HL-60 (cell line): ENCODE measurements at regions not wholly inside any gene's neighbourhood (a gene's known extent, or its start where the extent isn't known, plus 50 kb on each side); places are given as distances from the start of the nearest gene placed in this dataset.
A peak's percentile ranks its signal among the peaks of the same experiment; 100 is the strongest.
"Not testable (repeated sequence)": the region's sequence is repeated elsewhere in the genome, so short reads cannot be mapped to it uniquely, and the experiment has no call there.

ENCODE experiments used
- DNase-seq, 2 experiments: peaks; one replicate each; pipeline ENCODE4 v3.0.0-alpha.2; 2010 to 2020; ENCODE audit warnings: low read depth in 1 of 2, low spot score in 1 of 2
- H3K27ac ChIP-seq: fragments of 250-450 bp; sonication (Bioruptor Pico); replicated peaks from 2 replicates; pipeline ENCODE4 v1.5.1; 2020; ENCODE audit warnings: mild to moderate bottlenecking, moderate library complexity
- H3K27me3 ChIP-seq: fragments of 250-450 bp; sonication (Bioruptor Pico); 2 replicates; pipeline ENCODE4 v1.5.1; 2021; ENCODE audit warnings: mild to moderate bottlenecking, moderate library complexity; ENCODE audit not compliant: insufficient read depth, poor library complexity, severe bottlenecking
- H3K4me3 ChIP-seq: replicated peaks from 2 replicates; pipeline ENCODE4 v1.5.1; 2011; ENCODE audit warnings: mild to moderate bottlenecking, control low read depth, low read length; ENCODE audit not compliant: insufficient read depth
- GABPA ChIP-seq: IDR thresholded peaks from 2 replicates; pipeline ENCODE4 v1.6.1; 2012; ENCODE audit warnings: low read depth
- POLR2AphosphoS5 ChIP-seq: IDR thresholded peaks from 2 replicates; pipeline ENCODE4 v1.6.1; 2012; ENCODE audit warnings: low read depth
- REST ChIP-seq: IDR thresholded peaks from 2 replicates; pipeline ENCODE4 v1.6.1; 2012; ENCODE audit warnings: low read depth; ENCODE audit not compliant: insufficient replicate concordance
- SPI1 ChIP-seq: IDR thresholded peaks from 2 replicates; pipeline ENCODE4 v1.6.1; 2012; ENCODE audit warnings: low read depth, mild to moderate bottlenecking, borderline replicate concordance
- TF ChIP-seq, protein P1 (sequence below): IDR thresholded peaks from one replicate; pipeline ENCODE4 v1.5.1; 2011; ENCODE audit warnings: low read length, control low read depth, inconsistent platforms; ENCODE audit not compliant: insufficient read depth

GRCh38 chr20:25863536-25864325 lies 167.1 kb upstream of the ZNF337 start:
- TF ChIP-seq, protein P1, sequence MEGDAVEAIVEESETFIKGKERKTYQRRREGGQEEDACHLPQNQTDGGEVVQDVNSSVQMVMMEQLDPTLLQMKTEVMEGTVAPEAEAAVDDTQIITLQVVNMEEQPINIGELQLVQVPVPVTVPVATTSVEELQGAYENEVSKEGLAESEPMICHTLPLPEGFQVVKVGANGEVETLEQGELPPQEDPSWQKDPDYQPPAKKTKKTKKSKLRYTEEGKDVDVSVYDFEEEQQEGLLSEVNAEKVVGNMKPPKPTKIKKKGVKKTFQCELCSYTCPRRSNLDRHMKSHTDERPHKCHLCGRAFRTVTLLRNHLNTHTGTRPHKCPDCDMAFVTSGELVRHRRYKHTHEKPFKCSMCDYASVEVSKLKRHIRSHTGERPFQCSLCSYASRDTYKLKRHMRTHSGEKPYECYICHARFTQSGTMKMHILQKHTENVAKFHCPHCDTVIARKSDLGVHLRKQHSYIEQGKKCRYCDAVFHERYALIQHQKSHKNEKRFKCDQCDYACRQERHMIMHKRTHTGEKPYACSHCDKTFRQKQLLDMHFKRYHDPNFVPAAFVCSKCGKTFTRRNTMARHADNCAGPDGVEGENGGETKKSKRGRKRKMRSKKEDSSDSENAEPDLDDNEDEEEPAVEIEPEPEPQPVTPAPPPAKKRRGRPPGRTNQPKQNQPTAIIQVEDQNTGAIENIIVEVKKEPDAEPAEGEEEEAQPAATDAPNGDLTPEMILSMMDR: no peak
- no peak for TF ChIP-seq POLR2AphosphoS5
- no peak for TF ChIP-seq REST
- TF ChIP-seq GABPA: no peak
- no peak for TF ChIP-seq SPI1
- Histone ChIP-seq H3K27me3 (peaks cover 24% of the 10 kb centered on the region), H3K4me3 (peak overlapping the region; percentile 21), H3K27ac (no peak overlapping the region)
- no peak for DNase-seq

GRCh38 chr20:25862967-25863530 lies 166.4 kb upstream of the ZNF337 start:
- DNase-seq: peak; percentile 51 to 87
- H3K27me3 ChIP-seq: peaks cover 23% of the 10 kb centered on the region
- not testable (repeated sequence) for H3K27ac ChIP-seq
- peak overlapping the region; percentile 21 for H3K4me3 ChIP-seq

DNA sequence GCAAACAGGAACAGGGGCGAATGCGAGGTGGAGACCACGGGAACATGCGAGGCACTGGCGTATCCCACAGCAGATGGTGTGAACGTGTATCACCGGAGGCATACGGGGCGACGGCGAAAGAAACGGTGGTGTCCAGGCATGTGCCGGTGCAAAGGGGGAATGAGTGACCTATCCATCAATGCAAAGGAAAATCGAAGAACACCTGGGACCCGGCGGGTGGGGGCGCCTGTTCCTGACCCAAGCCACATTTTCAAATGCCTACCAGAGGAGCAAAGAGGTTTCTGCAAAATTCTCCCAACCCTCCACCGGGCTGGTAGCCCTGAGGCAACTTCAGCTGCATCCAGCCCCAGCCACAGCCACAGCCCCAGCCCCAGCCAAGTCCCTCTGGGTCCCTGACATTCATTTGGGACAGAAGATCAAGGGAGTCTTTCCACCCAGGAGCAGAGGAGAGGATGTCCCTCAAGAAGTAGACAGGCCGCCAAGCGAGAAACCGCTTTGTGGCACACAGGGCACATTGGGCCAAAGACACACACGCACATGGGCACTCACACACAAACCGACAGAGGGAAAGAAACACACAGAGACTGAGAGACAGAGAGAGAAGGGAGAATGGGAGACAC lies 164.0 kb upstream of the ZNF337 start:
- TF ChIP-seq, protein P1: no peak
- no peak for TF ChIP-seq REST
- no peak for TF ChIP-seq GABPA
- no peak for TF ChIP-seq SPI1
- no peak for TF ChIP-seq POLR2AphosphoS5
- no peak overlapping the region for H3K4me3 ChIP-seq
- H3K27me3 ChIP-seq: peaks cover 17% of the 10 kb centered on the region
- H3K27ac ChIP-seq: no peak overlapping the region
- no peak for DNase-seq

- Histone ChIP-seq H3K27ac (no peak overlapping the region), H3K4me3 (no peak overlapping the region), H3K27me3 (peaks cover 17% of the 10 kb centered on the region)
- TF ChIP-seq GABPA: no peak
- TF ChIP-seq, protein P1: no peak
- TF ChIP-seq SPI1: no peak
- no peak for TF ChIP-seq REST
- no peak for TF ChIP-seq POLR2AphosphoS5
- DNase-seq: peak; percentile 27 to 65
Measured at GRCh38 chr20:25859649-25860530, 163.2 kb upstream of the ZNF337 start.
